MM.1S (cell line): ENCODE measurements at regions not wholly inside any gene's neighbourhood (a gene's known extent, or its start where the extent isn't known, plus 50 kb on each side); places are given as distances from the start of the nearest gene placed in this dataset.

Source experiments
- DNase-seq: peaks from one replicate; pipeline ENCODE4 v3.0.0-alpha.2; 2015
- H2AFZ ChIP-seq: fragments of 300-600 bp; sonication (generic); 2 replicates; pipeline ENCODE4 v1.6.0; 2016; ENCODE audit warnings: antibody characterized with exemption, low read length
- H3F3A ChIP-seq: fragments of 300-600 bp; sonication (generic); 2 replicates; pipeline ENCODE4 v1.6.1; 2016; ENCODE audit warnings: mild to moderate bottlenecking, antibody characterized with exemption, low read length, moderate library complexity, mixed read lengths; ENCODE audit not compliant: insufficient read depth
- H3K27ac ChIP-seq: fragments of 300-600 bp; sonication (generic); 2 replicates; pipeline ENCODE4 v1.5.1; 2016; ENCODE audit warnings: mild to moderate bottlenecking, low read length
- H3K27me3 ChIP-seq: fragments of 300-600 bp; sonication (generic); replicated peaks from 2 replicates; pipeline ENCODE4 v1.6.0; 2016; ENCODE audit warnings: low read length; ENCODE audit not compliant: insufficient read depth
- H3K36me3 ChIP-seq: fragments of 300-600 bp; sonication (generic); replicated peaks from 2 replicates; pipeline ENCODE4 v1.6.1; 2016; ENCODE audit warnings: mild to moderate bottlenecking, low read length, mixed read lengths; ENCODE audit not compliant: insufficient read depth
- H3K4me1 ChIP-seq: fragments of 300-600 bp; sonication (generic); 2 replicates; pipeline ENCODE4 v1.6.1; 2016; ENCODE audit warnings: low read length, mixed read lengths
- H3K4me2 ChIP-seq: fragments of 300-600 bp; sonication (generic); 2 replicates; pipeline ENCODE4 v1.6.0; 2016; ENCODE audit warnings: low read depth, low read length
- H3K4me3 ChIP-seq: fragments of 300-600 bp; sonication (generic); 2 replicates; pipeline ENCODE4 v1.5.1; 2016; ENCODE audit warnings: low read length, mixed read lengths
- H3K79me2 ChIP-seq: fragments of 300-600 bp; sonication (generic); 2 replicates; pipeline ENCODE4 v1.6.1; 2016; ENCODE audit warnings: mixed run types, low read length, mixed read lengths
- H3K9ac ChIP-seq: fragments of 300-600 bp; sonication (generic); 2 replicates; pipeline ENCODE4 v1.6.1; 2016; ENCODE audit warnings: low read length, mixed read lengths
- H3K9me2 ChIP-seq: fragments of 300-600 bp; sonication (generic); replicated peaks from 2 replicates; pipeline ENCODE4 v1.6.1; 2016; ENCODE audit warnings: mild to moderate bottlenecking, low read length, mixed read lengths; ENCODE audit not compliant: insufficient read depth
- H3K9me3 ChIP-seq: fragments of 300-600 bp; sonication (generic); replicated peaks from 2 replicates; pipeline ENCODE4 v1.6.1; 2016; ENCODE audit warnings: mild to moderate bottlenecking, low read length, mixed read lengths; ENCODE audit not compliant: insufficient read depth
- H4K20me1 ChIP-seq: fragments of 300-600 bp; sonication (generic); 2 replicates; pipeline ENCODE4 v1.6.1; 2016; ENCODE audit warnings: mild to moderate bottlenecking, low read length, moderate library complexity, mixed read lengths; ENCODE audit not compliant: insufficient read depth
- EZH2 ChIP-seq: fragments of 300-600 bp; sonication (generic); optimal IDR thresholded peaks from 2 replicates; pipeline ENCODE3; 2017; ENCODE audit warnings: low read depth, mild to moderate bottlenecking, antibody characterized with exemption, low read length, mixed read lengths
- EZH2phosphoT487 ChIP-seq: fragments of 300-600 bp; sonication (generic); IDR thresholded peaks from 2 replicates; pipeline ENCODE4 v1.6.1; 2018; ENCODE audit warnings: antibody characterized with exemption, low read length
- TF ChIP-seq, protein P1 (sequence below): fragments of 300-600 bp; sonication (generic); IDR thresholded peaks from 2 replicates; pipeline ENCODE4 v1.5.1; 2016; ENCODE audit warnings: antibody characterized with exemption, low read length, mixed read lengths

DNA sequence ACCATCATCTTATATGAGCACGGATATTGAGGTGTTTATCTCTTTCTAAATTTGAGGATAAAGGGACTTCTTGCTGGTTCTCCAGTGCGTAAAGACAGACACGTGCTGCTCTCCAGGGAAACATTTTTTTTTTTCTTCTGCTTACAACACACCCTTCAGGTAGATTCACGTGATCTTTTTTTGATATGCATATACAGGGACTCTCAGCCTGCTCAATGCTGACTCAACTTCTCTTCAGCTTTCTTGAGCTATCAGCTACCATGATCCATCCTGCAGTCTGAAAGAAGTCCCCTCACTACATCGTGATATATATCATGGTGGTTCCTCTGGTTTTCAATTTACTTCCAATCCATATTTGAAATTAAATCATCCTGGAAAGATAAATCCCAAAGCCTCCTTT, 87.1 kb upstream of the SLITRK3 start:
- no peak overlapping the region for H3K27ac ChIP-seq
- H3K9ac ChIP-seq: no peak overlapping the region
- H3K9me3 ChIP-seq: no peaks in the 10 kb centered on the region
- no peak overlapping the region for H3K4me2 ChIP-seq
- H3K36me3 ChIP-seq: no peaks in the 10 kb centered on the region
- H3K27me3 ChIP-seq: no peaks in the 10 kb centered on the region
- no peaks in the 10 kb centered on the region for H3K79me2 ChIP-seq
- no peaks in the 10 kb centered on the region for H3K4me1 ChIP-seq
- H3K9me2 ChIP-seq: no peaks in the 10 kb centered on the region
- TF ChIP-seq EZH2phosphoT487: no peak
- TF ChIP-seq, protein P1, sequence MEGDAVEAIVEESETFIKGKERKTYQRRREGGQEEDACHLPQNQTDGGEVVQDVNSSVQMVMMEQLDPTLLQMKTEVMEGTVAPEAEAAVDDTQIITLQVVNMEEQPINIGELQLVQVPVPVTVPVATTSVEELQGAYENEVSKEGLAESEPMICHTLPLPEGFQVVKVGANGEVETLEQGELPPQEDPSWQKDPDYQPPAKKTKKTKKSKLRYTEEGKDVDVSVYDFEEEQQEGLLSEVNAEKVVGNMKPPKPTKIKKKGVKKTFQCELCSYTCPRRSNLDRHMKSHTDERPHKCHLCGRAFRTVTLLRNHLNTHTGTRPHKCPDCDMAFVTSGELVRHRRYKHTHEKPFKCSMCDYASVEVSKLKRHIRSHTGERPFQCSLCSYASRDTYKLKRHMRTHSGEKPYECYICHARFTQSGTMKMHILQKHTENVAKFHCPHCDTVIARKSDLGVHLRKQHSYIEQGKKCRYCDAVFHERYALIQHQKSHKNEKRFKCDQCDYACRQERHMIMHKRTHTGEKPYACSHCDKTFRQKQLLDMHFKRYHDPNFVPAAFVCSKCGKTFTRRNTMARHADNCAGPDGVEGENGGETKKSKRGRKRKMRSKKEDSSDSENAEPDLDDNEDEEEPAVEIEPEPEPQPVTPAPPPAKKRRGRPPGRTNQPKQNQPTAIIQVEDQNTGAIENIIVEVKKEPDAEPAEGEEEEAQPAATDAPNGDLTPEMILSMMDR: no peak
- no peak for TF ChIP-seq EZH2
- H2AFZ ChIP-seq: no peak overlapping the region
- no peaks in the 10 kb centered on the region for H4K20me1 ChIP-seq
- no peak for DNase-seq
- no peaks in the 10 kb centered on the region for H3F3A ChIP-seq
- H3K4me3 ChIP-seq: no peak overlapping the region

DNA sequence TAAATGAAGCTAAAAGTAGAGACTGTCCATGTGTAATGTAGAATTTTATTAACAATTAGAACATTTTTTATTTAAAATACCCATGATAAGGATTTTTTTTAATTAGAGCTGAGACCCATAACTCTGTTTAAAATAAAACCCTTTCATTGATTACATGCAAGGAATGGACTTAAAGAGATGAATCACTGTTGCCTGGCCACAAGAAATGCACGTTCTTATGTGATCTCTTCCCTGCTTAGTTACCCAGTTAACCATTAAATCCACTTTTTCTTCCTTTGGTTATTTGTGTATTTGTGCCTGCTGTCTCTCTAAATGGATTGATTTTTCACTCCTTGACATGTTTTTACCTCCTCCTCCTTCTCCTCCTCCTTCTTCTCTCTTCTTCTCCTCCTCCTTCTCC, 83.3 kb upstream of the SLITRK3 start:
- TF ChIP-seq EZH2phosphoT487 (no peak), EZH2 (no peak)
- TF ChIP-seq, protein P1: no peak
- Histone ChIP-seq H4K20me1 (no peaks in the 10 kb centered on the region), H3K27ac (no peak overlapping the region), H3F3A (no peaks in the 10 kb centered on the region), H3K79me2 (no peaks in the 10 kb centered on the region), H3K36me3 (no peaks in the 10 kb centered on the region), H2AFZ (no peak overlapping the region), H3K9me3 (no peaks in the 10 kb centered on the region), H3K9ac (no peak overlapping the region), H3K9me2 (no peaks in the 10 kb centered on the region), H3K4me3 (no peak overlapping the region), H3K4me1 (no peaks in the 10 kb centered on the region), H3K27me3 (no peaks in the 10 kb centered on the region), H3K4me2 (no peak overlapping the region)
- no peak for DNase-seq

DNA sequence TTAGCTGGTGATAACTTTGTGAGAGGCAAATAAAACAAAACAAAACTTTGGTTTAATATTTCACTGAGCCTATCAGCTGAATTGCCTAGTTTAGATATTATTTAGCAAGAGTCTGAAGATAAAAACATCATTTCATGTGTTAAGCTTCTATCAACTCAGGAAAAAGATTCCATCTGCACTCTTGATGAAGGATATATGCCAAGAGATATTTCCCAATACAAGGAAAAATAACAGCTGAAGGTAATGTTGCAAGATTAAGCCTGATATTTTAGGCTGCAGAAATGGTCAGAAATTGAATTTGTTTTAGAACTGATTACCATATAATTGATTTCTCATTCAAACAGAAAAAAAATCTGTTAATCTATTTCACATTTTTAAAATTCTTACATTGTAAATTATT, 77.2 kb upstream of the SLITRK3 start:
- Histone ChIP-seq H3K4me2 (no peak overlapping the region), H3K9ac (no peak overlapping the region), H3K27me3 (no peaks in the 10 kb centered on the region), H3K79me2 (no peaks in the 10 kb centered on the region), H3K27ac (no peak overlapping the region), H3K9me2 (no peaks in the 10 kb centered on the region), H3K36me3 (no peaks in the 10 kb centered on the region), H4K20me1 (no peaks in the 10 kb centered on the region), H3K4me1 (no peaks in the 10 kb centered on the region), H2AFZ (no peak overlapping the region), H3K4me3 (no peak overlapping the region), H3K9me3 (no peaks in the 10 kb centered on the region), H3F3A (no peaks in the 10 kb centered on the region)
- TF ChIP-seq, protein P1: no peak
- no peak for DNase-seq
